ENCODE measurements at regions not wholly inside any gene's neighbourhood (a gene's known extent, or its start where the extent isn't known, plus 50 kb on each side); places are given as distances from the start of the nearest gene placed in this dataset.

DNA sequence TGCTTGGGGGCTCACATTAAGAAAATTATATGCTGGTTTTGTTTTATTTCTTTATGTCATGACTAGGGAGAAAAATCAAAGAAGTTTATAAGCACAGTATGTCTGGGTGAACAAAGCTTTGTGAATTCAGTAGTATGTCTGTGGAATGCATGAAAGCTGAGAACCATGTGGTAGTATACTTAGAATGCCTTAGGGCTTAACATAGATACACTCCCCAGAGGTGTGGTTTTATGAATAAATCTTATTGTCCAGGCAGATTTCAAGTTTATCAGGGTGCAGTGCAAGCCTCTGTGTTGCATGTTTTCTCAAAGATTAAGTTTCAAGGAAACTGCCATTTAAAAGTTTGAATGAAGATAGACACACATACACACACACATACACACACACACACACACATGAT is 620.5 kb downstream of the CDY2B start:
- TF ChIP-seq POLR2AphosphoS5 (IDR thresholded peaks at IDR 0.05; ENCODE audit: low read depth, low read length) (no peak), POLR2A (IDR thresholded peaks at IDR 0.05; ENCODE audit: low read depth, low read length) (no peak), POU2F2 (IDR thresholded peaks at IDR 0.05; ENCODE audit: low read depth, low read length) (no peak), PAX5 (IDR thresholded peaks at IDR 0.05; ENCODE audit: insufficient read depth, low read length, severe bottlenecking) (no peak), TAF1 (IDR thresholded peaks at IDR 0.05; ENCODE audit: low read depth, low read length) (no peak)
